HepG2 (cell line): ENCODE measurements at regions not wholly inside any gene's neighbourhood (a gene's known extent, or its start where the extent isn't known, plus 50 kb on each side); places are given as distances from the start of the nearest gene placed in this dataset.
A peak's percentile ranks its signal among the peaks of the same experiment; 100 is the strongest.

ENCODE experiments used
- ATAC-seq: fragments of 200-7000 bp; cut with Tn5 transposase; 3 replicates; pipeline ENCODE4 v1.9.1; 2020; ENCODE audit warnings: mild to moderate bottlenecking, moderate library complexity
- BruUV-seq: library from RNA; stranded (reverse); fragments of 400-500 nt; replicated peaks from 2 replicates; lab custom pipeline; 2021; lab: Mats Ljungman, UMichigan
- CTCF ChIA-PET: fragments of 300-600 bp; formaldehyde crosslinking; extraction: SDS; loops from one replicate; lab custom pipeline; 2021; ENCODE audit warnings: low total read pairs, inconsistent platforms, low intra/inter-chr PET ratio; lab: Yijun Ruan, JAX
- POLR2A ChIA-PET: fragments of 350-600 bp; sonication (Branson Sonifier 250); formaldehyde crosslinking; loops from one replicate; lab custom pipeline; 2020; ENCODE audit warnings: antibody characterized with exemption, inconsistent platforms; lab: Yijun Ruan, JAX
- DNase-seq: peaks from one replicate; pipeline ENCODE4 v3.0.0-alpha.2; 2015; ENCODE audit warnings: low spot score
- FAIRE-seq: peaks from 3 replicates; lab custom pipeline; 2011; peaks lifted over from hg19 to GRCh38; lab: Jason Lieb, UNC
- H2AFZ ChIP-seq: one replicate; pipeline ENCODE4 v1.6.1; 2011; ENCODE audit warnings: low read length, inconsistent platforms
- H3K27ac ChIP-seq: fragments of 300-600 bp; 3 replicates; pipeline ENCODE4 v1.8.0; 2011; ENCODE audit warnings: mixed run types, mild to moderate bottlenecking, mixed read lengths, low read length, inconsistent platforms; ENCODE audit not compliant: insufficient read depth; ENCODE audit errors: extremely low read length
- H3K27me3 ChIP-seq, 2 experiments: fragments of 200-600 bp in 1 of 2; 2 replicates in 1 of 2; 3 replicates in 1 of 2; pipeline versions ENCODE4 v1.6.0 to v1.8.0; 2011; ENCODE audit warnings: low read length in 2 of 2, mild to moderate bottlenecking in 2 of 2, moderate library complexity in 2 of 2, inconsistent platforms in 1 of 2; ENCODE audit not compliant: insufficient read depth in 2 of 2, control insufficient read depth in 1 of 2
- H3K36me3 ChIP-seq, 2 experiments: fragments of 200-600 bp in 1 of 2; replicated peaks in 1 of 2; 2 replicates in 1 of 2; 3 replicates in 1 of 2; pipeline versions ENCODE4 v1.5.1 to v1.8.0; 2011; ENCODE audit warnings: low read length in 2 of 2, inconsistent platforms in 1 of 2; ENCODE audit not compliant: insufficient read depth in 2 of 2, control insufficient read depth in 1 of 2
- H3K4me1 ChIP-seq: 2 replicates; pipeline ENCODE4 v1.5.1; 2012; ENCODE audit warnings: low read length, inconsistent platforms; ENCODE audit not compliant: insufficient read depth
- H3K4me2 ChIP-seq: 2 replicates; pipeline ENCODE4 v1.6.0; 2011; ENCODE audit warnings: low read depth, low read length, inconsistent platforms
- H3K4me3 ChIP-seq, 3 experiments: fragments of 200-600 bp in 1 of 3; sonication (generic), shearing (Covaris generic) in 1 of 3; replicated peaks in 1 of 3; 2 replicates each; pipeline ENCODE4 v1.5.1; 2011 to 2016; ENCODE audit warnings: low read length in 3 of 3, inconsistent platforms in 2 of 3, low read depth in 2 of 3, mild to moderate bottlenecking in 2 of 3, control low read depth in 1 of 3, mixed read lengths in 1 of 3; ENCODE audit not compliant: insufficient read depth in 1 of 3
- H3K79me2 ChIP-seq: one replicate; pipeline ENCODE4 v1.6.1; 2011; ENCODE audit warnings: low read length, inconsistent platforms; ENCODE audit not compliant: insufficient read depth
- H3K9ac ChIP-seq: 2 replicates; pipeline ENCODE4 v1.6.0; 2011; ENCODE audit warnings: mild to moderate bottlenecking, low read depth, low read length, inconsistent platforms; ENCODE audit not compliant: insufficient read depth
- H3K9me3 ChIP-seq: 2 replicates; pipeline ENCODE4 v1.5.1; 2012; ENCODE audit warnings: mild to moderate bottlenecking, low read length
- H4K20me1 ChIP-seq: 2 replicates; pipeline ENCODE4 v1.6.0; 2011; ENCODE audit warnings: inconsistent platforms, mild to moderate bottlenecking, low read length, moderate library complexity; ENCODE audit not compliant: insufficient read depth
- ATRX ChIP-seq: sonication (generic); formaldehyde crosslinking; IDR thresholded peaks from 2 replicates; pipeline ENCODE4 v1.4.0; 2020; ENCODE audit warnings: missing genetic modification reagents, borderline replicate concordance
- EEA1 ChIP-seq: sonication (generic); formaldehyde crosslinking; IDR thresholded peaks from 2 replicates; pipeline ENCODE4 v1.5.1; 2020; ENCODE audit warnings: mild to moderate bottlenecking, missing genetic modification reagents, borderline replicate concordance
- HES4 ChIP-seq: sonication (generic); formaldehyde crosslinking; IDR thresholded peaks from 2 replicates; pipeline ENCODE4 v1.9.0; 2021; ENCODE audit warnings: mild to moderate bottlenecking, missing genetic modification reagents, borderline replicate concordance
- HMG20A ChIP-seq: IDR thresholded peaks from 2 replicates; pipeline ENCODE4 v1.6.1; 2016; ENCODE audit warnings: borderline replicate concordance
- HNF4A ChIP-seq: sonication (generic); formaldehyde crosslinking; IDR thresholded peaks from 2 replicates; pipeline ENCODE4 v1.4.0; 2020; ENCODE audit warnings: missing genetic modification reagents
- MED13 ChIP-seq: sonication (generic); formaldehyde crosslinking; IDR thresholded peaks from 2 replicates; pipeline ENCODE4 v1.5.0; 2020; ENCODE audit warnings: missing genetic modification reagents
- NPAS2 ChIP-seq: sonication (generic); formaldehyde crosslinking; IDR thresholded peaks from 2 replicates; pipeline ENCODE4 v1.8.0; 2022; ENCODE audit warnings: mild to moderate bottlenecking, missing genetic modification reagents, borderline replicate concordance
- PHB2 ChIP-seq: fragments of 450-650 bp; IDR thresholded peaks from 2 replicates; pipeline ENCODE4 v1.6.1; 2018; ENCODE audit not compliant: partially characterized antibody
- RFXANK ChIP-seq: IDR thresholded peaks from 2 replicates; pipeline ENCODE4 v1.6.1; 2016
- SAP130 ChIP-seq: IDR thresholded peaks from 2 replicates; pipeline ENCODE4 v1.6.1; 2016; ENCODE audit warnings: low read depth
- SMAD3 ChIP-seq: sonication (generic); formaldehyde crosslinking; IDR thresholded peaks from 2 replicates; pipeline ENCODE4 v1.4.0; 2020; ENCODE audit warnings: missing genetic modification reagents
- SNAPC2 ChIP-seq: sonication (generic); formaldehyde crosslinking; IDR thresholded peaks from 2 replicates; pipeline ENCODE4 v1.8.1; 2022; ENCODE audit warnings: mild to moderate bottlenecking, missing genetic modification reagents
- ZBTB7B ChIP-seq: sonication (generic); formaldehyde crosslinking; IDR thresholded peaks from 2 replicates; pipeline ENCODE4 v1.4.0; 2020; ENCODE audit warnings: missing genetic modification reagents
- ZFX ChIP-seq: sonication (generic); formaldehyde crosslinking; IDR thresholded peaks from 2 replicates; pipeline ENCODE4 v1.4.0; 2020; ENCODE audit warnings: mild to moderate bottlenecking, low read depth, missing genetic modification reagents, moderate library complexity
- ZNF260 ChIP-seq: sonication (generic); formaldehyde crosslinking; IDR thresholded peaks from 2 replicates; pipeline ENCODE4 v1.4.0; 2020; ENCODE audit warnings: missing genetic modification reagents, low read depth, mild to moderate bottlenecking, borderline replicate concordance
- ZNF383 ChIP-seq: sonication (generic); formaldehyde crosslinking; IDR thresholded peaks from 2 replicates; pipeline ENCODE4 v1.4.0; 2020; ENCODE audit warnings: missing genetic modification reagents, mild to moderate bottlenecking, borderline replicate concordance
- ZNF709 ChIP-seq: sonication (generic); formaldehyde crosslinking; IDR thresholded peaks from 2 replicates; pipeline ENCODE4 v1.5.0; 2020; ENCODE audit warnings: mild to moderate bottlenecking, missing genetic modification reagents
- ZNF75D ChIP-seq: sonication (generic); formaldehyde crosslinking; IDR thresholded peaks from 2 replicates; pipeline ENCODE4 v1.8.1; 2023; ENCODE audit warnings: missing genetic modification reagents, mild to moderate bottlenecking, borderline replicate concordance
- ZNF790 ChIP-seq: sonication (generic); formaldehyde crosslinking; IDR thresholded peaks from 2 replicates; pipeline ENCODE4 v1.8.0; 2022; ENCODE audit warnings: missing genetic modification reagents, mild to moderate bottlenecking, borderline replicate concordance
- ZNF83 ChIP-seq: sonication (generic); formaldehyde crosslinking; IDR thresholded peaks from 2 replicates; pipeline ENCODE4 v1.4.0; 2020; ENCODE audit warnings: missing genetic modification reagents, mild to moderate bottlenecking, borderline replicate concordance
- WGBS: methylation state at CpG from one replicate; pipeline ENCODE4 v1.1.6; 2017; ENCODE audit warnings: low lambda C conversion rate; 5-methylcytosine and 5-hydroxymethylcytosine counted together
- in situ Hi-C: cut with HindIII; loops from 2 replicates; pipeline ENCODE4 v1.10.0; 2017; ENCODE audit warnings: low pct_unique_long_range_greater_than_20kb; ENCODE audit not compliant: extremely low pct_ligation_motif_present
- intact Hi-C: fragments of 100-400 bp; cut with micrococcal nuclease; formaldehyde crosslinking; loops from one replicate; pipeline ENCODE4 v1.10.0; 2022; ENCODE audit not compliant: unreplicated experiment
- TF ChIP-seq, protein P1 (sequence below): IDR thresholded peaks from 2 replicates; pipeline ENCODE4 v1.4.0; 2020; ENCODE audit warnings: mild to moderate bottlenecking, missing genetic modification reagents
- TF ChIP-seq, protein P2 (sequence below): sonication (generic); formaldehyde crosslinking; IDR thresholded peaks from 2 replicates; pipeline ENCODE4 v1.4.0; 2020; ENCODE audit warnings: missing genetic modification reagents, borderline replicate concordance

DNA sequence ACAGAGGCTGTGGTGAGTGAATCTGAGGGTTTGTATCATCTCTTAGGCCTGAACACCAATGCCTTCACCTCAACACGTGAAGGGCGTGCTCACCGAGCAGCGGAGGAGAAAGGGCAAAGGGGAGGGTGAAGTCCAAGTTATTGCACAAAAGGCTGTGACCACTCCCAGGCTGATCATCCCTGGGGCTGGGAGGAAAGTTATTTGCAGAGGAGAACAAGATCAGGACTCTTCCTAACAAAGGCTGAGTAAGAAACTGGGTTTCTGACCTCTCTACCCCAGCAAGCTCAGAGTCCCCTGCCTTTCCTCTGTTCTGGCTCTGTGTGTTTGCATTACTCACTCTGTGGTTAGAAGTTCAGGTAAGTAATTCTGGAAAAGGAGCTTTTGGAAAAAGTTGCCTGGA, 366.3 kb upstream of the CXorf51A start:
- no peak overlapping the region for H2AFZ ChIP-seq
- ChIA-PET CTCF (no interaction called here), POLR2A (no interaction called here)
- intact Hi-C loops = no loop called here
- H3K4me1 ChIP-seq = no peaks in the 10 kb centered on the region
- DNase-seq (peak; percentile 23), FAIRE-seq (peak; percentile 4), ATAC-seq (peak; percentile 78)
- WGBS = no CpG with 5 or more reads among the region's 4 CpGs
- H3K9ac ChIP-seq = 0 out of 2 replicates have a peak overlapping the region, but pooled peaks have one; percentile 22
- no peaks in the 10 kb centered on the region for H4K20me1 ChIP-seq
- no peak overlapping the region for H3K27ac ChIP-seq
- H3K4me3 ChIP-seq = peak overlapping the region in 1 of 3 experiments; percentile 38; a peak in 3 of 6 replicates
- H3K27me3 ChIP-seq = no peaks in the 10 kb centered on the region
- peaks cover 24% of the 10 kb centered on the region; the same call in 1 of the 2 replicates for H3K9me3 ChIP-seq
- no peak overlapping the region for H3K4me2 ChIP-seq
- in situ Hi-C loops = no loop called here
- no TSS peak for BruUV-seq
- H3K36me3 ChIP-seq = no peaks in the 10 kb centered on the region
- H3K79me2 ChIP-seq = no peaks in the 10 kb centered on the region
- TF ChIP-seq ATRX (CRISPR knock-in tag) = no peak
- TF ChIP-seq SMAD3 (CRISPR knock-in tag) = no peak
- TF ChIP-seq HNF4A = peak; percentile 66
- TF ChIP-seq MED13 (CRISPR knock-in tag) = no peak
- TF ChIP-seq, protein P1, sequence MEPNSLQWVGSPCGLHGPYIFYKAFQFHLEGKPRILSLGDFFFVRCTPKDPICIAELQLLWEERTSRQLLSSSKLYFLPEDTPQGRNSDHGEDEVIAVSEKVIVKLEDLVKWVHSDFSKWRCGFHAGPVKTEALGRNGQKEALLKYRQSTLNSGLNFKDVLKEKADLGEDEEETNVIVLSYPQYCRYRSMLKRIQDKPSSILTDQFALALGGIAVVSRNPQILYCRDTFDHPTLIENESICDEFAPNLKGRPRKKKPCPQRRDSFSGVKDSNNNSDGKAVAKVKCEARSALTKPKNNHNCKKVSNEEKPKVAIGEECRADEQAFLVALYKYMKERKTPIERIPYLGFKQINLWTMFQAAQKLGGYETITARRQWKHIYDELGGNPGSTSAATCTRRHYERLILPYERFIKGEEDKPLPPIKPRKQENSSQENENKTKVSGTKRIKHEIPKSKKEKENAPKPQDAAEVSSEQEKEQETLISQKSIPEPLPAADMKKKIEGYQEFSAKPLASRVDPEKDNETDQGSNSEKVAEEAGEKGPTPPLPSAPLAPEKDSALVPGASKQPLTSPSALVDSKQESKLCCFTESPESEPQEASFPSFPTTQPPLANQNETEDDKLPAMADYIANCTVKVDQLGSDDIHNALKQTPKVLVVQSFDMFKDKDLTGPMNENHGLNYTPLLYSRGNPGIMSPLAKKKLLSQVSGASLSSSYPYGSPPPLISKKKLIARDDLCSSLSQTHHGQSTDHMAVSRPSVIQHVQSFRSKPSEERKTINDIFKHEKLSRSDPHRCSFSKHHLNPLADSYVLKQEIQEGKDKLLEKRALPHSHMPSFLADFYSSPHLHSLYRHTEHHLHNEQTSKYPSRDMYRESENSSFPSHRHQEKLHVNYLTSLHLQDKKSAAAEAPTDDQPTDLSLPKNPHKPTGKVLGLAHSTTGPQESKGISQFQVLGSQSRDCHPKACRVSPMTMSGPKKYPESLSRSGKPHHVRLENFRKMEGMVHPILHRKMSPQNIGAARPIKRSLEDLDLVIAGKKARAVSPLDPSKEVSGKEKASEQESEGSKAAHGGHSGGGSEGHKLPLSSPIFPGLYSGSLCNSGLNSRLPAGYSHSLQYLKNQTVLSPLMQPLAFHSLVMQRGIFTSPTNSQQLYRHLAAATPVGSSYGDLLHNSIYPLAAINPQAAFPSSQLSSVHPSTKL = peak; percentile 23; the same call in 1 of the 2 replicates
- TF ChIP-seq HMG20A (CRISPR knock-in tag) = peak; percentile 29; the same call in 1 of the 2 replicates
- TF ChIP-seq ZFX = no peak
- TF ChIP-seq, protein P2, sequence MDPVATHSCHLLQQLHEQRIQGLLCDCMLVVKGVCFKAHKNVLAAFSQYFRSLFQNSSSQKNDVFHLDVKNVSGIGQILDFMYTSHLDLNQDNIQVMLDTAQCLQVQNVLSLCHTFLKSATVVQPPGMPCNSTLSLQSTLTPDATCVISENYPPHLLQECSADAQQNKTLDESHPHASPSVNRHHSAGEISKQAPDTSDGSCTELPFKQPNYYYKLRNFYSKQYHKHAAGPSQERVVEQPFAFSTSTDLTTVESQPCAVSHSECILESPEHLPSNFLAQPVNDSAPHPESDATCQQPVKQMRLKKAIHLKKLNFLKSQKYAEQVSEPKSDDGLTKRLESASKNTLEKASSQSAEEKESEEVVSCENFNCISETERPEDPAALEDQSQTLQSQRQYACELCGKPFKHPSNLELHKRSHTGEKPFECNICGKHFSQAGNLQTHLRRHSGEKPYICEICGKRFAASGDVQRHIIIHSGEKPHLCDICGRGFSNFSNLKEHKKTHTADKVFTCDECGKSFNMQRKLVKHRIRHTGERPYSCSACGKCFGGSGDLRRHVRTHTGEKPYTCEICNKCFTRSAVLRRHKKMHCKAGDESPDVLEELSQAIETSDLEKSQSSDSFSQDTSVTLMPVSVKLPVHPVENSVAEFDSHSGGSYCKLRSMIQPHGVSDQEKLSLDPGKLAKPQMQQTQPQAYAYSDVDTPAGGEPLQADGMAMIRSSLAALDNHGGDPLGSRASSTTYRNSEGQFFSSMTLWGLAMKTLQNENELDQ (CRISPR knock-in tag) = no peak
- TF ChIP-seq RFXANK (CRISPR knock-in tag) = no peak
- no peak for TF ChIP-seq ZNF383
- no peak for TF ChIP-seq ZNF790
- TF ChIP-seq SAP130 (CRISPR knock-in tag) = peak; percentile 13; the same call in 1 of the 2 replicates
- TF ChIP-seq EEA1 (CRISPR knock-in tag) = no peak
- TF ChIP-seq ZBTB7B (CRISPR knock-in tag) = no peak
- TF ChIP-seq PHB2 = no peak
- no peak for TF ChIP-seq ZNF83 (CRISPR knock-in tag)
- no peak for TF ChIP-seq HES4 (CRISPR knock-in tag)
- no peak for TF ChIP-seq ZNF709 (CRISPR knock-in tag)
- no peak for TF ChIP-seq ZNF75D (CRISPR knock-in tag)
- no peak for TF ChIP-seq NPAS2 (CRISPR knock-in tag)
- no peak for TF ChIP-seq SNAPC2 (CRISPR knock-in tag)
- TF ChIP-seq ZNF260 (CRISPR knock-in tag) = no peak
